Prostate gland (tissue), 2 donors: ENCODE measurements at regions not wholly inside any gene's neighbourhood (a gene's known extent, or its start where the extent isn't known, plus 50 kb on each side); places are given as distances from the start of the nearest gene placed in this dataset.

Source experiments
- DNase-seq: peaks from one replicate; pipeline ENCODE4 v3.0.0-alpha.2; 2019; ENCODE audit warnings: low spot score
- H3K27ac ChIP-seq, 2 donors: fragments of 200-600 bp; sonication (generic); 2 replicates each; pipeline ENCODE4 v1.5.1; 2017 to 2019
- H3K27me3 ChIP-seq: fragments of 200-600 bp; sonication (generic); replicated peaks from 2 replicates; pipeline ENCODE4 v1.5.1; 2019; ENCODE audit not compliant: insufficient read depth
- H3K36me3 ChIP-seq, 2 donors: fragments of 200-600 bp; sonication (generic); 1 replicate in 1 of 2; 2 replicates in 1 of 2; pipeline versions ENCODE4 v1.5.1 to v1.8.1; 2017 to 2019
- H3K4me1 ChIP-seq: fragments of 200-600 bp; sonication (generic); replicated peaks from 2 replicates; pipeline ENCODE4 v1.5.1; 2019
- H3K4me3 ChIP-seq, 2 donors: fragments of 200-600 bp; sonication (generic); 2 replicates each; pipeline ENCODE4 v1.5.1; 2017 to 2019
- H3K9me3 ChIP-seq: fragments of 200-600 bp; sonication (generic); 2 replicates; pipeline ENCODE4 v1.5.1; 2017
- POLR2A ChIP-seq: fragments of 450-650 bp; IDR thresholded peaks from one replicate; pipeline ENCODE4 v1.6.1; 2016; ENCODE audit warnings: antibody characterized with exemption, mild to moderate bottlenecking
- POLR2AphosphoS5 ChIP-seq: sonication (generic); formaldehyde crosslinking; IDR thresholded peaks from one replicate; pipeline ENCODE4 v1.6.1; 2017; ENCODE audit warnings: antibody characterized with exemption
- WGBS: methylation state at CpG from one replicate; pipeline ENCODE4 v1.1.5; 2018; 5-methylcytosine and 5-hydroxymethylcytosine counted together
- intact Hi-C: fragments of 100-400 bp; cut with DNase I; formaldehyde crosslinking; loops from one replicate; pipeline ENCODE4 v1.14.2; 2022
- TF ChIP-seq, protein P1 (sequence below), 4 experiments: fragments of 200-600 bp in 2 of 4; fragments of 450-650 bp in 2 of 4; sonication (generic) in 2 of 4; IDR thresholded peaks; 1 replicate in 3 of 4; 2 replicates in 1 of 4; pipeline ENCODE4 v1.5.1; 2016 to 2019; ENCODE audit warnings: antibody characterized with exemption in 4 of 4, mild to moderate bottlenecking in 2 of 4, moderate library complexity in 2 of 4

GRCh38 chr11:70542406-70542805 is 144.1 kb downstream of the CTTN start:
- H3K27ac ChIP-seq = no peak overlapping the region
- intact Hi-C loops = no loop called here
- TF ChIP-seq POLR2AphosphoS5 = no peak
- H3K36me3 ChIP-seq = no peaks in the 10 kb centered on the region
- no peaks in the 10 kb centered on the region for H3K4me1 ChIP-seq
- H3K9me3 ChIP-seq = no peaks in the 10 kb centered on the region
- no peak for DNase-seq
- H3K27me3 ChIP-seq = no peaks in the 10 kb centered on the region
- no peak overlapping the region for H3K4me3 ChIP-seq
- WGBS = 86% methylated on average over 6 of the region's 6 CpGs

DNA sequence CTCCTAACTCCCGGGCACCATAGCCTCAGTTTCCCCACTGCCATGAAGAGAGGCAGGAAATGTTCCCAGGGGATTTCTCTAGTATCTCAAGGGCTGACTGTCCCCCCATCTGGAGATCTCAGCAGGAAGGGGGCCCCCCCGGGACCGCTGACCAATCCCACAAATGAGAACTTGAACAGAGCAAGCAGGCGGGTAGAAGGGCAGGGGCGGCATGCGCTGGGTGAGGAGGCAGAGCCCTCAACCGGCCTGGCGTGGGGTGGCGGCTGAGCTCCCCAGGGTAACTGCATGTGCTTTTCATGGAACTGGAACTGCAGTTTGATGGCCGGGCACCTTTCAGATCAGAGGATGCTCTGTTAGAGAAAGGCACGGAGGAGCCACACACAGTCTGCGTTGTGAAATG is 144.5 kb downstream of the CTTN start:
- Histone ChIP-seq H3K4me3 (no peak overlapping the region), H3K27ac (no peak overlapping the region), H3K27me3 (no peaks in the 10 kb centered on the region), H3K4me1 (no peaks in the 10 kb centered on the region), H3K36me3 (no peaks in the 10 kb centered on the region), H3K9me3 (no peaks in the 10 kb centered on the region)
- TF ChIP-seq POLR2AphosphoS5 (no peak), POLR2A (no peak)
- TF ChIP-seq, protein P1, sequence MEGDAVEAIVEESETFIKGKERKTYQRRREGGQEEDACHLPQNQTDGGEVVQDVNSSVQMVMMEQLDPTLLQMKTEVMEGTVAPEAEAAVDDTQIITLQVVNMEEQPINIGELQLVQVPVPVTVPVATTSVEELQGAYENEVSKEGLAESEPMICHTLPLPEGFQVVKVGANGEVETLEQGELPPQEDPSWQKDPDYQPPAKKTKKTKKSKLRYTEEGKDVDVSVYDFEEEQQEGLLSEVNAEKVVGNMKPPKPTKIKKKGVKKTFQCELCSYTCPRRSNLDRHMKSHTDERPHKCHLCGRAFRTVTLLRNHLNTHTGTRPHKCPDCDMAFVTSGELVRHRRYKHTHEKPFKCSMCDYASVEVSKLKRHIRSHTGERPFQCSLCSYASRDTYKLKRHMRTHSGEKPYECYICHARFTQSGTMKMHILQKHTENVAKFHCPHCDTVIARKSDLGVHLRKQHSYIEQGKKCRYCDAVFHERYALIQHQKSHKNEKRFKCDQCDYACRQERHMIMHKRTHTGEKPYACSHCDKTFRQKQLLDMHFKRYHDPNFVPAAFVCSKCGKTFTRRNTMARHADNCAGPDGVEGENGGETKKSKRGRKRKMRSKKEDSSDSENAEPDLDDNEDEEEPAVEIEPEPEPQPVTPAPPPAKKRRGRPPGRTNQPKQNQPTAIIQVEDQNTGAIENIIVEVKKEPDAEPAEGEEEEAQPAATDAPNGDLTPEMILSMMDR (IDR thresholded peaks at IDR 0.05) = no peak
- WGBS = 91% methylated on average over 12 of the region's 12 CpGs
- no peak for DNase-seq
- intact Hi-C loops = no loop called here

DNA sequence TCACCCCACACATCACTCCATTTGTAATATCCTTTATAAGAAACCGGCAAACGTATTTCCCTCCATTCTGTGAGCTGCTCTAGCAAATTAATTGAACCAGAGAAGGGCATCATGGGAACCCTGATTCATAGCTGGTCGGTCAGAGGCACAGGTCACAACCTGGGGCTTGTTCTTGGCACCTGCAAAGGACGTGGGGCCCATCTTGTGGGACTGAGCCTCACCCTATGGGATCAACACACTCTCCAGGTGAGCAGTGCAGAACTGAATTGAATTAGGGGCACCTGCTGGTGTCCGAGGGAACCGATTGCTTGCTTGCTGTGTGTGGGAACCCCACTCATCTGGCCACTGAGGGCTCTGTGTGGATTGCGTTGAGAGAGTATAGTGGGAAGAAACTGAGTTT is 145.3 kb downstream of the CTTN start:
- Histone ChIP-seq H3K36me3 (no peaks in the 10 kb centered on the region), H3K9me3 (no peaks in the 10 kb centered on the region), H3K4me1 (no peaks in the 10 kb centered on the region), H3K4me3 (no peak overlapping the region), H3K27ac (no peak overlapping the region), H3K27me3 (no peaks in the 10 kb centered on the region)
- WGBS = 81% methylated on average over 7 of the region's 7 CpGs
- no peak for DNase-seq
- TF ChIP-seq, protein P1 (IDR thresholded peaks at IDR 0.05) = no peak
- TF ChIP-seq POLR2A (no peak), POLR2AphosphoS5 (no peak)
- intact Hi-C loops = no loop called here

GRCh38 chr11:70544067-70544773 is 145.9 kb downstream of the CTTN start:
- H3K4me3 ChIP-seq = no peak overlapping the region
- no peaks in the 10 kb centered on the region for H3K9me3 ChIP-seq
- intact Hi-C loops = no loop called here
- no peaks in the 10 kb centered on the region for H3K36me3 ChIP-seq
- no peak overlapping the region for H3K27ac ChIP-seq
- no peaks in the 10 kb centered on the region for H3K4me1 ChIP-seq
- H3K27me3 ChIP-seq = no peaks in the 10 kb centered on the region
- DNase-seq = no peak
- WGBS = 89% methylated on average over 17 of the region's 17 CpGs
- no peak for TF ChIP-seq POLR2A
- TF ChIP-seq, protein P1 (IDR thresholded peaks at IDR 0.05) = no peak
- TF ChIP-seq POLR2AphosphoS5 = no peak

- TF ChIP-seq POLR2AphosphoS5 (no peak), POLR2A (no peak)
- TF ChIP-seq, protein P1 (IDR thresholded peaks at IDR 0.05) = no peak
- no peaks in the 10 kb centered on the region for H3K36me3 ChIP-seq
- 84% methylated on average over 35 of the region's 36 CpGs for WGBS
- H3K4me1 ChIP-seq = no peaks in the 10 kb centered on the region
- no peak overlapping the region for H3K4me3 ChIP-seq
- no peak for DNase-seq
- H3K27me3 ChIP-seq = no peaks in the 10 kb centered on the region
- intact Hi-C loops = no loop called here
- H3K9me3 ChIP-seq = no peaks in the 10 kb centered on the region
- no peak overlapping the region for H3K27ac ChIP-seq
Measured at GRCh38 chr11:70544774-70545609, 146.7 kb downstream of the CTTN start.
